Nephron progenitor cell (in vitro differentiated cells): ENCODE measurements at regions not wholly inside any gene's neighbourhood (a gene's known extent, or its start where the extent isn't known, plus 50 kb on each side); places are given as distances from the start of the nearest gene placed in this dataset.
"Not testable (repeated sequence)": the region's sequence is repeated elsewhere in the genome, so short reads cannot be mapped to it uniquely, and the experiment has no call there.

Experiments used
- DNase-seq: peaks from one replicate; pipeline ENCODE4 v3.0.0; 2021
- H3K27ac Mint-ChIP-seq: 2 replicates; pipeline ENCODE4 v1.8.0; 2021; ENCODE audit warnings: mild to moderate bottlenecking, moderate library complexity, mixed read lengths
- H3K27me3 Mint-ChIP-seq: 2 replicates; pipeline ENCODE4 v1.8.0; 2021; ENCODE audit warnings: mild to moderate bottlenecking, low read depth, mixed read lengths; ENCODE audit not compliant: poor library complexity
- H3K36me3 Mint-ChIP-seq: 2 replicates; pipeline ENCODE4 v1.8.0; 2021; ENCODE audit warnings: low read depth, mixed read lengths
- H3K4me1 Mint-ChIP-seq: 2 replicates; pipeline ENCODE4 v1.8.0; 2021; ENCODE audit warnings: mixed read lengths
- H3K4me3 Mint-ChIP-seq: 2 replicates; pipeline ENCODE4 v1.8.0; 2021; ENCODE audit warnings: mild to moderate bottlenecking, moderate library complexity, mixed read lengths
- H3K9me3 Mint-ChIP-seq: 2 replicates; pipeline ENCODE4 v1.8.0; 2021; ENCODE audit warnings: mild to moderate bottlenecking, moderate library complexity, mixed read lengths
- TF ChIP-seq, protein P1 (sequence below): fragments of 200-600 bp; sonication (generic); IDR thresholded peaks from 2 replicates; pipeline ENCODE4 v1.5.0; 2021; ENCODE audit warnings: antibody characterized with exemption

DNA sequence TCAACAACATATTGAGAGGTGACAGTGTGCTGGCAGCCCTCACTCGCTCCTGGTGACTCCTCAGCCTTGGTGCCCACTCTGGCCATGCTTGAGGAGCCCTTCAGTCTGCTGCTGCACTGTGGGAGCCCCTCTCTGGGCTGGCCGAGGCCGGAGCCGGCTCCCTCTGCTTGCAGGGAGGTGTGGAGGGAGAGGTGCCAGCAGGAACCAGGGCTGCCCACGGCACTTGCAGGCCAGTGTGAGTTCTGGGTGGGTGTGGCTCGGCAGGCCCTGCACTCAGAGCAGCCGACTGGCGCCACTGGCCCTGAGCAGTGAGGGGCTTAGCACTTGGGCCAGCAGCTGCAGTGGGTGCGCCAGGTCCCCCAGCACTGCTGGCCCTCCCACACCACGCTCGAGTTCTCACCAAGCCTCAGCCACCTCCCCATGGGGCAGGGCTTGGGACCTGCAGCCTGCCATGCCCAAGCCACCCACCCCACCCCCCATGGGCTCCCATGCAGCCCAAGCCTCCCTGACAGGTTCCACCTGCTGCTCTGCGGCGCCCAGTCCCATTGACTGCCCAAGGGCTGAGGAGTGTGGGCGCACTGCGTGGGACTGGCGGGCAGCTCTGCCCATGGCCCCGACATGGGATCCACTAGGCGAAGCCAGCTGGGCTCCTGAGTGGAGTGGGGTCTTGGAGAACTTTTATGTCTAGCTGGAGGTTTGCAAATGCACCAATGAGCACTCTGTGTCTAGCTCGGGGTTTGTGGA, 377.1 kb upstream of the ANKRD30A start:
- Mint-ChIP-seq H3K4me1 (no peaks in the 10 kb centered on the region), H3K27ac (no peak overlapping the region), H3K27me3 (no peaks in the 10 kb centered on the region), H3K9me3 (peaks cover 31% of the 10 kb centered on the region), H3K4me3 (no peak overlapping the region), H3K36me3 (no peaks in the 10 kb centered on the region)
- TF ChIP-seq, protein P1, sequence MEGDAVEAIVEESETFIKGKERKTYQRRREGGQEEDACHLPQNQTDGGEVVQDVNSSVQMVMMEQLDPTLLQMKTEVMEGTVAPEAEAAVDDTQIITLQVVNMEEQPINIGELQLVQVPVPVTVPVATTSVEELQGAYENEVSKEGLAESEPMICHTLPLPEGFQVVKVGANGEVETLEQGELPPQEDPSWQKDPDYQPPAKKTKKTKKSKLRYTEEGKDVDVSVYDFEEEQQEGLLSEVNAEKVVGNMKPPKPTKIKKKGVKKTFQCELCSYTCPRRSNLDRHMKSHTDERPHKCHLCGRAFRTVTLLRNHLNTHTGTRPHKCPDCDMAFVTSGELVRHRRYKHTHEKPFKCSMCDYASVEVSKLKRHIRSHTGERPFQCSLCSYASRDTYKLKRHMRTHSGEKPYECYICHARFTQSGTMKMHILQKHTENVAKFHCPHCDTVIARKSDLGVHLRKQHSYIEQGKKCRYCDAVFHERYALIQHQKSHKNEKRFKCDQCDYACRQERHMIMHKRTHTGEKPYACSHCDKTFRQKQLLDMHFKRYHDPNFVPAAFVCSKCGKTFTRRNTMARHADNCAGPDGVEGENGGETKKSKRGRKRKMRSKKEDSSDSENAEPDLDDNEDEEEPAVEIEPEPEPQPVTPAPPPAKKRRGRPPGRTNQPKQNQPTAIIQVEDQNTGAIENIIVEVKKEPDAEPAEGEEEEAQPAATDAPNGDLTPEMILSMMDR, result no peak
- DNase-seq, result no peak

DNA sequence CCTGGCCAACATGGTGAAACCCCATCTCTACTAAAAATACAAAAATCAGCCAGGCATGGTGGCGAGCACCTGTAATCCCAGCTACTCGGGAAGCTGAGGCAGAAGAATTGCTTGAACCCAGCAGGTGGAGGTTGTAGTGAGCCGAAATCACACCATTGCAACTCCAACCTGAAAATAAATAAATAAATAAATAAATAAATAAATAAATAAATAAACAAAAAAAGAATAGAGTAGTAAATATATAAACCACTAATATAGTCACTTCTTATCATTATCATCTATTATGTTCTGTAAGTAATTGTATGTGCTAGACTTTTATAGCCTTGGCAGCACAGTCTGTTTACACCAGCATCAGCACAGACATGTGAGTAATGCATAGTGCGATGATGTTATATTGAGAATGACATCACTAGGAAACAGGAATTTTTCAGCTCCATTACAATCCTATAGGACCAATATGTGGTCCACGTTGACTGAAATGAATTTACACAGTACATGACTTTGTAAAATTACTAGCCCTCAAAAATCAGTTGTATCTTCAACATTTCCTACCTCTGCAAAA, 385.4 kb upstream of the ANKRD30A start:
- Mint-ChIP-seq H3K4me1 (no peaks in the 10 kb centered on the region), H3K27me3 (no peaks in the 10 kb centered on the region), H3K4me3 (no peak overlapping the region), H3K9me3 (peaks cover 4% of the 10 kb centered on the region), H3K27ac (no peak overlapping the region), H3K36me3 (no peaks in the 10 kb centered on the region)
- TF ChIP-seq, protein P1, result no peak
- DNase-seq, result no peak

GRCh38 chr10:36738738-36739431, 386.5 kb upstream of the ANKRD30A start:
- Mint-ChIP-seq H3K36me3 (no peaks in the 10 kb centered on the region), H3K4me3 (no peak overlapping the region), H3K27ac (no peak overlapping the region), H3K27me3 (no peaks in the 10 kb centered on the region), H3K4me1 (no peaks in the 10 kb centered on the region), H3K9me3 (peaks cover 6% of the 10 kb centered on the region)
- DNase-seq, result no peak
- TF ChIP-seq, protein P1, result no peak

GRCh38 chr10:36736311-36736710, 389.1 kb upstream of the ANKRD30A start:
- H3K4me1 Mint-ChIP-seq, result no peaks in the 10 kb centered on the region
- H3K27ac Mint-ChIP-seq, result no peak overlapping the region
- peaks cover 6% of the 10 kb centered on the region for H3K27me3 Mint-ChIP-seq
- TF ChIP-seq, protein P1, result no peak
- peaks cover 29% of the 10 kb centered on the region for H3K9me3 Mint-ChIP-seq
- no peak overlapping the region for H3K4me3 Mint-ChIP-seq
- peaks cover 4% of the 10 kb centered on the region for H3K36me3 Mint-ChIP-seq
- no peak for DNase-seq

DNA sequence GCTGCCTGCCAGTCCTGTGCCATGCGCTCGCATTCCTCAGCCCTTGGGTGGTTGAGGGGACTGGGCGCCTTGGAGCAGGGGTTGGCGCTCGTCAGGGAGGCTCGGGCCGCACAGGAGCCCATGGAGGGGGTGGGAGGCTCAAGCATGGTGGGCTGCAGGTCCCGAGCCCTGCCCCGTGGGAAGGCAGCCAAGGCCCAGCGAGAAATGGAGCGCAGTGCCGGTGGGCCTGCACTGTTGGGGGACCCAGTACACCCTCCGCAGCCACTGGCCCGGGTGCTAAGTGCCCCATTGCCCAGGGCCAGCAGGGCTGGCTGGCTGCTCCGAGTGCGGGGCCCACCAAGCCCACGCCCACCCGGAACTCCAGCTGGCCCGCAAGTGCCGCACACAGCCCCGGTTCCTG, 390.8 kb upstream of the ANKRD30A start:
- not testable (repeated sequence) for H3K27ac Mint-ChIP-seq, DNase-seq, H3K27me3 Mint-ChIP-seq, H3K4me3 Mint-ChIP-seq, H3K36me3 Mint-ChIP-seq, H3K4me1 Mint-ChIP-seq
- peaks cover 35% of the 10 kb centered on the region for H3K9me3 Mint-ChIP-seq

DNA sequence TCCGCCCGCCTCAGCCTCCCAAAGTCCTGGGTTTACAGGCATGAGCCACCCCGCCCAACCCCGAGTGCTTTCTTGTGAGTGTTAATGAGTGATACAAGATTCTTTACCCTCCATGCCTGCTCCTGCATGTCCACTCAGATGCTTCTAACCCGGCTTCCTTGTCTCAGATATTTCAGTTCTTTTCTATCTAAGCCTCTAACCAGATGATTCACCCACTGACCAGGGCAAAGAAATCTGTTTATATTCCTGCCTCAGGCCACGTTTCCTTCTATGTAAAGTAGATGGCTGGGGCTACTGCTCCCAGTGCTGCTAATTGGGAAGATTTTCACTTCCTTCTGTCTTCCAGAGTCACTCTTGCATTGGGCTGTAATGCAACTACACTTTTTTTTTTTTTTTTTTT, 395.1 kb upstream of the ANKRD30A start:
- H3K36me3 Mint-ChIP-seq, result peaks cover 4% of the 10 kb centered on the region
- H3K4me3 Mint-ChIP-seq, result no peak overlapping the region
- peaks cover 32% of the 10 kb centered on the region for H3K9me3 Mint-ChIP-seq
- H3K27ac Mint-ChIP-seq, result no peak overlapping the region
- peaks cover 10% of the 10 kb centered on the region for H3K4me1 Mint-ChIP-seq
- no peak for DNase-seq
- TF ChIP-seq, protein P1, result no peak
- H3K27me3 Mint-ChIP-seq, result peaks cover 13% of the 10 kb centered on the region
